ENCODE measurements at regions not wholly inside any gene's neighbourhood (a gene's known extent, or its start where the extent isn't known, plus 50 kb on each side); places are given as distances from the start of the nearest gene placed in this dataset.

DNA sequence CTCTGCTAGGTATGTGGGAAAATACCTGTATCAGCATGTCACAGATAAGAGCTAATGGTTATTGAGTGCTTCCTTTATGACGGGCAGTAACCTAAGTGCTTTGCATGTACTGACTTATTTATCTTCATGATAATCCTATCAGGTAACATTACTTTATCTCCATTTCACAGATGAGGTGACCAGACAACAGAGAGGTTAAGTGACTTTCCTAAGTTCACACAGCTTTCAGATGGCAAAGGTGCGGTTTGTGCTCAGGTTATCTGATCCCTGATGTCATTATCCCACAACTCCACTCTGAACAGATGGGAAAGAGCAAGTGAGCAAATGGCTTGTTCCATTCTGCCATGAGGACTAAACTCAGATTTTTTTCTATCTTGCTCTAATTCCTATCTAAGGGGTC lies 217.0 kb upstream of the PODXL start:
- POLR2A ChIA-PET, result no interaction called here
- CTCF ChIA-PET, result interaction anchor here (0.7 kb wide), 1 partner anchor 17 kb away, joined by 3 read pairs; no protein-coding TSS in a partner anchor
- ATAC-seq (no peak), DNase-seq (no peak)
- no peaks in the 10 kb centered on the region for H3K9me3 Mint-ChIP-seq
- intact Hi-C loops (cut with micrococcal nuclease), result no loop called here
- TF ChIP-seq, protein P1, sequence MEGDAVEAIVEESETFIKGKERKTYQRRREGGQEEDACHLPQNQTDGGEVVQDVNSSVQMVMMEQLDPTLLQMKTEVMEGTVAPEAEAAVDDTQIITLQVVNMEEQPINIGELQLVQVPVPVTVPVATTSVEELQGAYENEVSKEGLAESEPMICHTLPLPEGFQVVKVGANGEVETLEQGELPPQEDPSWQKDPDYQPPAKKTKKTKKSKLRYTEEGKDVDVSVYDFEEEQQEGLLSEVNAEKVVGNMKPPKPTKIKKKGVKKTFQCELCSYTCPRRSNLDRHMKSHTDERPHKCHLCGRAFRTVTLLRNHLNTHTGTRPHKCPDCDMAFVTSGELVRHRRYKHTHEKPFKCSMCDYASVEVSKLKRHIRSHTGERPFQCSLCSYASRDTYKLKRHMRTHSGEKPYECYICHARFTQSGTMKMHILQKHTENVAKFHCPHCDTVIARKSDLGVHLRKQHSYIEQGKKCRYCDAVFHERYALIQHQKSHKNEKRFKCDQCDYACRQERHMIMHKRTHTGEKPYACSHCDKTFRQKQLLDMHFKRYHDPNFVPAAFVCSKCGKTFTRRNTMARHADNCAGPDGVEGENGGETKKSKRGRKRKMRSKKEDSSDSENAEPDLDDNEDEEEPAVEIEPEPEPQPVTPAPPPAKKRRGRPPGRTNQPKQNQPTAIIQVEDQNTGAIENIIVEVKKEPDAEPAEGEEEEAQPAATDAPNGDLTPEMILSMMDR (IDR thresholded peaks at IDR 0.05), result no peak
- H3K4me1 Mint-ChIP-seq (ENCODE audit: low read depth), result no peaks in the 10 kb centered on the region
- no peak overlapping the region for H3K27ac Mint-ChIP-seq
- peaks cover 5% of the 10 kb centered on the region for H3K27me3 Mint-ChIP-seq
- no peaks in the 10 kb centered on the region for H3K36me3 Mint-ChIP-seq (ENCODE audit: low read depth)
- no peak overlapping the region for H3K4me3 Mint-ChIP-seq

DNA sequence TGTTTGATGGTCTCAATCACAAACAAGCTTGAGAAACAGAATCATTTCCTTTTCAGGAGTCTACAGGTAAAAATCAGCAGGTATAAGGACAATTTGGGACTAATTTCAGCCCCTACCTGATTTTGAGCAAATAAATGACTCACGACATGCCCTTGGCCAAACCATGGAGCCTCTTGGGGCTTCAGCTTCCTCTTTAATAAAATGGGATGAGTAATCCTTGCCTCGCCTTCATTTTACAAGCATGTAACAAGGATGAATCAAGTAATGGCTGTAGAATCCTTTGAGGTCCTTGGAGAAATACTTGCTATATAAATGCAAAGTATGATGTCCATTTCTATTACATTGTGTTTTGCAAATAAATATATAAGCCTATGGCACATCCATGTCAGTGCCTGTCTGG lies 212.8 kb upstream of the PODXL start:
- ChIA-PET POLR2A (no interaction called here), CTCF (no interaction called here)
- TF ChIP-seq, protein P1 (IDR thresholded peaks at IDR 0.05), result no peak
- intact Hi-C loops (cut with micrococcal nuclease), result no loop called here
- ATAC-seq, result no peak
- Mint-ChIP-seq H3K27me3 (peaks cover 5% of the 10 kb centered on the region), H3K9me3 (no peaks in the 10 kb centered on the region), H3K4me1 (ENCODE audit: low read depth) (no peaks in the 10 kb centered on the region), H3K27ac (no peak overlapping the region), H3K4me3 (no peak overlapping the region), H3K36me3 (ENCODE audit: low read depth) (no peaks in the 10 kb centered on the region)
- no peak for DNase-seq

DNA sequence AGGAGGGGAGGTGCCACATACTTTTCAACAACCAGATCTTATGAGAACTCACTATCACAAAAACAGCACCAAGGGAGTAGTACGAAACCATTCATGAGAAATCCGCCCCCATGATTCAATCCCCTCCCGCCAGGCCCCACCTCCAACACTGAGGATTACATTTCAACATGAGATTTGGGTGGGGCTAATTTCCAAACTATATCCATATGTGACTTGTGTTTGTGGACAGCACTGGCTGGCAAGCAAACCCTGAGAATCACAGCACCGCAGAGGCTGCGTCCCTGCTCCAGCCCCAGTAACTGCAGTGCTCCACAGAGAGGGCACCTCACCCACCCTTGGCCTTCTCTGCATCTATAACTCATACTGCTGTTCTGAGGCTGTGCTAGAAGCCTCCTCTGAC lies 211.2 kb upstream of the PODXL start:
- POLR2A ChIA-PET, result no interaction called here
- no peaks in the 10 kb centered on the region for H3K4me1 Mint-ChIP-seq (ENCODE audit: low read depth)
- H3K27me3 Mint-ChIP-seq, result peaks cover 6% of the 10 kb centered on the region
- TF ChIP-seq, protein P1 (IDR thresholded peaks at IDR 0.05), result no peak
- intact Hi-C loops (cut with micrococcal nuclease), result no loop called here
- H3K36me3 Mint-ChIP-seq (ENCODE audit: low read depth), result no peaks in the 10 kb centered on the region
- CTCF ChIA-PET, result no interaction called here
- ATAC-seq, result no peak
- DNase-seq, result no peak
- H3K27ac Mint-ChIP-seq, result no peak overlapping the region
- no peak overlapping the region for H3K4me3 Mint-ChIP-seq
- no peaks in the 10 kb centered on the region for H3K9me3 Mint-ChIP-seq

DNA sequence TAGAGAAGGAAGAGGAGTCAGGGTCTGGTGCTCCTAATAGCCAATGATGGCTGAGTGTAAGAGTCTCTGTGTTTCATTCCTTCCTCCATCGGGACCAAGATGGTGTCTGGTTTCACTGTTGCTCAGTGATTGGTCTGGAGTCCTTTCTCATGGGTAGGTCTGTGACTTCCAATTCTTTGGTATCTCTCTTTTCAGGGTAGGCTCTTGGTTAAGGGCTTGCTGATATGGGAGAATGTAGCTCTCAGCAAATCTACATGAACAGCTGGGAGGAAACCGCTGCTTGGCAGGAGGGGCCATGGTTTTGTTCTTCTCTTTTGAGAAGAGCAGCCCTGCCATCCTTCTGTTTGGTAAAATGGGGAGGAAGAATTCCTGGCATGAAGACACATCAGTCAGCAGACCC lies 209.1 kb upstream of the PODXL start:
- Mint-ChIP-seq H3K4me3 (no peak overlapping the region), H3K27me3 (peaks cover 9% of the 10 kb centered on the region), H3K27ac (no peak overlapping the region), H3K36me3 (ENCODE audit: low read depth) (no peaks in the 10 kb centered on the region), H3K9me3 (no peaks in the 10 kb centered on the region), H3K4me1 (ENCODE audit: low read depth) (no peaks in the 10 kb centered on the region)
- DNase-seq, result no peak
- POLR2A ChIA-PET, result no interaction called here
- intact Hi-C loops (cut with micrococcal nuclease), result no loop called here
- no peak for ATAC-seq
- CTCF ChIA-PET, result no interaction called here
- TF ChIP-seq, protein P1 (IDR thresholded peaks at IDR 0.05), result no peak

DNA sequence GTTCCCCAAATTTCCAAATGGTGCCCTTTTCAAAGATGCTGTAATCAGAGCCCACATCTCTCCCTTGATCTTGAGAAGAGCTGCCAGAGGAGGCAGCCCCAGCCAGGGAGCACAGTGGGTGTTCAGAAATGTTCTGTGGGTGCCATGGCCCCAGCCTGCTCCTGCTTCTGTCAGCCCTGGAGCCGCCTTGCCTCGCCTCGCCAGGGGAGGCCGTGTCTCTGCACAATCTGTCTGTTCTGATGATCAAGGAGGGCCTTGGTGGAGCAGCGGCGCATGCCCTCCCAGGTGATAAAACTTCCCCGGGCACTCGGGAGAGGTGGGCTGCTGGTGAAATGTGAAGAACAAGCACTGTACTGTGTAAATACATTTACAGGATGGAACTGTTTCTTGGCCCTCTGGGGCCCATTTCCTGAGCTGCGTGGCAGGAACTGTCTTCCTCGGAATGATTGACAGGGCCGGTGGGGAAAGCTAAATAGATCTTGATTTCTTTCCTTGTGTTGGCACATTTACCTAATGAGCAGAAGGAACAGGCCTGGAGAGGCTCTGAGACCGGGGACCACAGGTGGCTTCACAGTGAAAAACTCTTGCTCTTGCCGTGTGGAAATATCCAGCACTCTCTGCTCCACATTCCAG lies 207.8 kb upstream of the PODXL start:
- H3K27ac Mint-ChIP-seq, result no peak overlapping the region
- no peaks in the 10 kb centered on the region for H3K9me3 Mint-ChIP-seq
- no peak overlapping the region for H3K4me3 Mint-ChIP-seq
- ChIA-PET POLR2A (no interaction called here), CTCF (no interaction called here)
- DNase-seq (no peak), ATAC-seq (no peak)
- TF ChIP-seq, protein P1 (IDR thresholded peaks at IDR 0.05), result no peak
- H3K4me1 Mint-ChIP-seq (ENCODE audit: low read depth), result no peaks in the 10 kb centered on the region
- H3K36me3 Mint-ChIP-seq (ENCODE audit: low read depth), result no peaks in the 10 kb centered on the region
- H3K27me3 Mint-ChIP-seq, result peaks cover 7% of the 10 kb centered on the region
- intact Hi-C loops (cut with micrococcal nuclease), result no loop called here

All from activated CD8-positive, alpha-beta T cell treated with anti-CD3 and anti-CD28 coated beads for 36 hours (primary cell).